HepG2 (cell line): ENCODE measurements at regions not wholly inside any gene's neighbourhood (a gene's known extent, or its start where the extent isn't known, plus 50 kb on each side); places are given as distances from the start of the nearest gene placed in this dataset.

Experiments
- ATAC-seq: fragments of 200-7000 bp; cut with Tn5 transposase; 3 replicates; pipeline ENCODE4 v1.9.1; 2020; ENCODE audit warnings: mild to moderate bottlenecking, moderate library complexity
- BruUV-seq: library from RNA; stranded (reverse); fragments of 400-500 nt; replicated peaks from 2 replicates; lab custom pipeline; 2021; lab: Mats Ljungman, UMichigan
- CTCF ChIA-PET: fragments of 300-600 bp; formaldehyde crosslinking; extraction: SDS; loops from one replicate; lab custom pipeline; 2021; ENCODE audit warnings: low total read pairs, inconsistent platforms, low intra/inter-chr PET ratio; lab: Yijun Ruan, JAX
- POLR2A ChIA-PET: fragments of 350-600 bp; sonication (Branson Sonifier 250); formaldehyde crosslinking; loops from one replicate; lab custom pipeline; 2020; ENCODE audit warnings: antibody characterized with exemption, inconsistent platforms; lab: Yijun Ruan, JAX
- DNase-seq: peaks from one replicate; pipeline ENCODE4 v3.0.0-alpha.2; 2015; ENCODE audit warnings: low spot score
- FAIRE-seq: peaks from 3 replicates; lab custom pipeline; 2011; peaks lifted over from hg19 to GRCh38; lab: Jason Lieb, UNC
- H2AFZ ChIP-seq: one replicate; pipeline ENCODE4 v1.6.1; 2011; ENCODE audit warnings: low read length, inconsistent platforms
- H3K27ac ChIP-seq: fragments of 300-600 bp; 3 replicates; pipeline ENCODE4 v1.8.0; 2011; ENCODE audit warnings: mixed run types, mild to moderate bottlenecking, mixed read lengths, low read length, inconsistent platforms; ENCODE audit not compliant: insufficient read depth; ENCODE audit errors: extremely low read length
- H3K27me3 ChIP-seq, 2 experiments: fragments of 200-600 bp in 1 of 2; 2 replicates in 1 of 2; 3 replicates in 1 of 2; pipeline versions ENCODE4 v1.6.0 to v1.8.0; 2011; ENCODE audit warnings: low read length in 2 of 2, mild to moderate bottlenecking in 2 of 2, moderate library complexity in 2 of 2, inconsistent platforms in 1 of 2; ENCODE audit not compliant: insufficient read depth in 2 of 2, control insufficient read depth in 1 of 2
- H3K36me3 ChIP-seq, 2 experiments: fragments of 200-600 bp in 1 of 2; replicated peaks in 1 of 2; 2 replicates in 1 of 2; 3 replicates in 1 of 2; pipeline versions ENCODE4 v1.5.1 to v1.8.0; 2011; ENCODE audit warnings: low read length in 2 of 2, inconsistent platforms in 1 of 2; ENCODE audit not compliant: insufficient read depth in 2 of 2, control insufficient read depth in 1 of 2
- H3K4me1 ChIP-seq: 2 replicates; pipeline ENCODE4 v1.5.1; 2012; ENCODE audit warnings: low read length, inconsistent platforms; ENCODE audit not compliant: insufficient read depth
- H3K4me2 ChIP-seq: 2 replicates; pipeline ENCODE4 v1.6.0; 2011; ENCODE audit warnings: low read depth, low read length, inconsistent platforms
- H3K4me3 ChIP-seq, 3 experiments: fragments of 200-600 bp in 1 of 3; sonication (generic), shearing (Covaris generic) in 1 of 3; replicated peaks in 1 of 3; 2 replicates each; pipeline ENCODE4 v1.5.1; 2011 to 2016; ENCODE audit warnings: low read length in 3 of 3, inconsistent platforms in 2 of 3, low read depth in 2 of 3, mild to moderate bottlenecking in 2 of 3, control low read depth in 1 of 3, mixed read lengths in 1 of 3; ENCODE audit not compliant: insufficient read depth in 1 of 3
- H3K79me2 ChIP-seq: one replicate; pipeline ENCODE4 v1.6.1; 2011; ENCODE audit warnings: low read length, inconsistent platforms; ENCODE audit not compliant: insufficient read depth
- H3K9ac ChIP-seq: 2 replicates; pipeline ENCODE4 v1.6.0; 2011; ENCODE audit warnings: mild to moderate bottlenecking, low read depth, low read length, inconsistent platforms; ENCODE audit not compliant: insufficient read depth
- H3K9me3 ChIP-seq: 2 replicates; pipeline ENCODE4 v1.5.1; 2012; ENCODE audit warnings: mild to moderate bottlenecking, low read length
- H4K20me1 ChIP-seq: 2 replicates; pipeline ENCODE4 v1.6.0; 2011; ENCODE audit warnings: inconsistent platforms, mild to moderate bottlenecking, low read length, moderate library complexity; ENCODE audit not compliant: insufficient read depth
- ARNT2 ChIP-seq: sonication (generic); formaldehyde crosslinking; IDR thresholded peaks from 2 replicates; pipeline ENCODE4 v1.8.0; 2022; ENCODE audit warnings: mild to moderate bottlenecking, low read depth, missing genetic modification reagents, moderate library complexity
- CHD4 ChIP-seq: fragments of 200-600 bp; sonication (generic); IDR thresholded peaks from 2 replicates; pipeline ENCODE4 v1.7.0; 2017; ENCODE audit warnings: mild to moderate bottlenecking, low read length, borderline replicate concordance
- HDAC1 ChIP-seq: sonication (generic); formaldehyde crosslinking; IDR thresholded peaks from 2 replicates; pipeline ENCODE4 v1.5.1; 2020; ENCODE audit warnings: mild to moderate bottlenecking, missing genetic modification reagents
- HNRNPUL1 ChIP-seq: fragments of 200-400 bp; formaldehyde crosslinking; IDR thresholded peaks from 2 replicates; pipeline ENCODE4 v1.6.1; 2017; ENCODE audit warnings: low read depth, mild to moderate bottlenecking, low read length, moderate library complexity
- IRF2 ChIP-seq: IDR thresholded peaks from 2 replicates; pipeline ENCODE4 v1.6.1; 2018; ENCODE audit warnings: missing genetic modification reagents, missing compliant biosample characterization
- KLF13 ChIP-seq: sonication (generic); formaldehyde crosslinking; IDR thresholded peaks from 2 replicates; pipeline ENCODE4 v1.4.0; 2020; ENCODE audit warnings: mild to moderate bottlenecking, missing genetic modification reagents
- MAFF ChIP-seq: IDR thresholded peaks from 2 replicates; pipeline ENCODE4 v1.6.1; 2011; ENCODE audit warnings: low read depth, low read length, improper control_type of control experiment
- MAFK ChIP-seq, 2 experiments: IDR thresholded peaks in 1 of 2; conservative IDR thresholded peaks in 1 of 2; 2 replicates each; pipeline ENCODE4 v1.6.1; 2011; ENCODE audit warnings: improper control_type of control experiment in 2 of 2, low read length in 2 of 2
- MTA1 ChIP-seq: sonication (generic); formaldehyde crosslinking; IDR thresholded peaks from 2 replicates; pipeline ENCODE4 v1.4.0; 2020; ENCODE audit warnings: missing genetic modification reagents, mild to moderate bottlenecking, borderline replicate concordance
- SMYD3 ChIP-seq: sonication (generic); formaldehyde crosslinking; IDR thresholded peaks from 2 replicates; pipeline ENCODE4 v1.8.1; 2023; ENCODE audit warnings: mild to moderate bottlenecking, missing genetic modification reagents
- ZBTB3 ChIP-seq: sonication (generic); formaldehyde crosslinking; IDR thresholded peaks from 2 replicates; pipeline ENCODE4 v1.4.0; 2020; ENCODE audit warnings: low read depth, mild to moderate bottlenecking, moderate library complexity, missing genetic modification reagents, borderline replicate concordance
- ZKSCAN8 ChIP-seq: IDR thresholded peaks from 2 replicates; pipeline ENCODE4 v1.6.1; 2016; ENCODE audit warnings: borderline replicate concordance, missing genetic modification reagents, missing compliant biosample characterization
- ZNF703 ChIP-seq: sonication (generic); formaldehyde crosslinking; IDR thresholded peaks from 2 replicates; pipeline ENCODE4 v1.5.1; 2020; ENCODE audit warnings: missing genetic modification reagents, mild to moderate bottlenecking, moderate library complexity, borderline replicate concordance
- ZNF747 ChIP-seq: sonication (generic); formaldehyde crosslinking; IDR thresholded peaks from 2 replicates; pipeline ENCODE4 v1.8.1; 2023; ENCODE audit warnings: missing genetic modification reagents, mild to moderate bottlenecking, borderline replicate concordance
- ZSCAN29 ChIP-seq: sonication (generic); formaldehyde crosslinking; conservative IDR thresholded peaks from 2 replicates; pipeline ENCODE4 v1.4.0; 2020; ENCODE audit warnings: mild to moderate bottlenecking, missing genetic modification reagents
- WGBS: methylation state at CpG from one replicate; pipeline ENCODE4 v1.1.6; 2017; ENCODE audit warnings: low lambda C conversion rate; 5-methylcytosine and 5-hydroxymethylcytosine counted together
- in situ Hi-C: cut with HindIII; loops from 2 replicates; pipeline ENCODE4 v1.10.0; 2017; ENCODE audit warnings: low pct_unique_long_range_greater_than_20kb; ENCODE audit not compliant: extremely low pct_ligation_motif_present
- intact Hi-C: fragments of 100-400 bp; cut with micrococcal nuclease; formaldehyde crosslinking; loops from one replicate; pipeline ENCODE4 v1.10.0; 2022; ENCODE audit not compliant: unreplicated experiment
- TF ChIP-seq, protein P1 (sequence below): IDR thresholded peaks from 2 replicates; pipeline ENCODE4 v1.6.1; 2016; ENCODE audit warnings: low read depth, borderline replicate concordance
- TF ChIP-seq, protein P2 (sequence below): IDR thresholded peaks from 2 replicates; pipeline ENCODE4 v1.6.1; 2012; ENCODE audit warnings: low read depth, low read length, improper control_type of control experiment
- TF ChIP-seq, protein P3 (sequence below): sonication (generic); formaldehyde crosslinking; IDR thresholded peaks from 2 replicates; pipeline ENCODE4 v1.8.1; 2023; ENCODE audit warnings: mild to moderate bottlenecking, missing genetic modification reagents, borderline replicate concordance

DNA sequence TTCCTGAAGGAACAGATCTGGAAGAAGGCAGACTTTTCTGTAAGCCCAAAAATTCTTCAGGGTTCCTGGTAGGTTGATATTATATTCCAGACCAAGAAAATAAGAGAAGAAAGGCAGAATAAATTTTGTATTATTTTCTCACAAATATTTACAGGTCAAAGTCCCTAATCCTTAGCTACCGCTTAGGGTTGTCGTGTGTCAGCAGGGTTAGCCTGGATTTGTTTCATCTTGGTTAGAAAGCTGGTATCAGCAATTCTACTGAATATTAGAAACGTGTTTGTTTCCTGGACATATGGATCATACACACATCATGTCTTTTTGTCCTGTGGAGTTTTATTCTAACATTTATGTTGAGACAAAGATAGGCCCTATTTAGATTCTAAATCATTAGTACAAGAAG lies 232.9 kb upstream of the CXXC4 start:
- H3K27me3 ChIP-seq, result no peaks in the 10 kb centered on the region
- peak overlapping the region; percentile 38 for H3K4me2 ChIP-seq
- H3K9me3 ChIP-seq, result no peaks in the 10 kb centered on the region
- no TSS peak for BruUV-seq
- POLR2A ChIA-PET, result no interaction called here
- H3K27ac ChIP-seq, result peak overlapping the region; percentile 27
- no peaks in the 10 kb centered on the region for H3K36me3 ChIP-seq
- H3K79me2 ChIP-seq, result no peaks in the 10 kb centered on the region
- no peaks in the 10 kb centered on the region for H4K20me1 ChIP-seq
- H3K4me3 ChIP-seq, result no peak overlapping the region
- no peak for TF ChIP-seq MTA1 (CRISPR knock-in tag)
- TF ChIP-seq, protein P1, sequence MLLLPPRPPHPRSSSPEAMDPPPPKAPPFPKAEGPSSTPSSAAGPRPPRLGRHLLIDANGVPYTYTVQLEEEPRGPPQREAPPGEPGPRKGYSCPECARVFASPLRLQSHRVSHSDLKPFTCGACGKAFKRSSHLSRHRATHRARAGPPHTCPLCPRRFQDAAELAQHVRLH, result no peak
- TF ChIP-seq ZSCAN29 (CRISPR knock-in tag), result no peak
- TF ChIP-seq, protein P2, sequence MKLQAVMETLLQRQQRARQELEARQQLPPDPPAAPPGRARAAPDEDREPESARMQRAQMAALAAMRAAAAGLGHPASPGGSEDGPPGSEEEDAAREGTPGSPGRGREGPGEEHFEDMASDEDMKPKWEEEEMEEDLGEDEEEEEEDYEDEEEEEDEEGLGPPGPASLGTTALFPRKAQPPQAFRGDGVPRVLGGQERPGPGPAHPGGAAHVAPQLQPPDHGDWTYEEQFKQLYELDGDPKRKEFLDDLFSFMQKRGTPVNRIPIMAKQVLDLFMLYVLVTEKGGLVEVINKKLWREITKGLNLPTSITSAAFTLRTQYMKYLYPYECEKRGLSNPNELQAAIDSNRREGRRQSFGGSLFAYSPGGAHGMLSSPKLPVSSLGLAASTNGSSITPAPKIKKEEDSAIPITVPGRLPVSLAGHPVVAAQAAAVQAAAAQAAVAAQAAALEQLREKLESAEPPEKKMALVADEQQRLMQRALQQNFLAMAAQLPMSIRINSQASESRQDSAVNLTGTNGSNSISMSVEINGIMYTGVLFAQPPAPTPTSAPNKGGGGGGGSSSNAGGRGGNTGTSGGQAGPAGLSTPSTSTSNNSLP, result 0 out of 2 replicates have a peak, but pooled peaks have one; percentile 19
- TF ChIP-seq CHD4, result no peak
- TF ChIP-seq, protein P3, sequence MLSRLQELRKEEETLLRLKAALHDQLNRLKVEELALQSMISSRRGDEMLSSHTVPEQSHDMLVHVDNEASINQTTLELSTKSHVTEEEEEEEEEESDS, result no peak
- TF ChIP-seq SMYD3, result no peak
- TF ChIP-seq MAFF, result peak; percentile 46; the same call in 1 of the 2 replicates
- no peak for TF ChIP-seq IRF2 (CRISPR knock-in tag)
- peak; percentile 48 to 67 for TF ChIP-seq MAFK (conservative IDR thresholded peaks at IDR 0.05 in 1 of 2, IDR thresholded peaks at IDR 0.05 in 1 of 2; ENCODE audit: low read length in 2 of 2)
- no peak for TF ChIP-seq KLF13 (CRISPR knock-in tag)
- TF ChIP-seq ZNF703 (CRISPR knock-in tag), result no peak
- TF ChIP-seq HNRNPUL1, result no peak
- TF ChIP-seq ZKSCAN8 (CRISPR knock-in tag), result no peak
- no peak for TF ChIP-seq ARNT2
- no peak for TF ChIP-seq ZBTB3 (CRISPR knock-in tag)
- TF ChIP-seq HDAC1 (CRISPR knock-in tag), result no peak
- no peak for TF ChIP-seq ZNF747 (CRISPR knock-in tag)
- TF ChIP-seq, all 625 proteins: peak for 3
- in situ Hi-C loops, result no loop called here
- ATAC-seq (peak; percentile 38; the same call in 2 of the 3 replicates), DNase-seq (peak; percentile 6), FAIRE-seq (no peak)
- H3K4me1 ChIP-seq, result peaks cover 30% of the 10 kb centered on the region
- 4% methylated on average over 3 of the region's 3 CpGs for WGBS
- no peak overlapping the region for H2AFZ ChIP-seq
- CTCF ChIA-PET, result no interaction called here
- no peak overlapping the region for H3K9ac ChIP-seq
- intact Hi-C loops, result no loop called here
